Vagina (tissue), 2 donors: ENCODE measurements at regions not wholly inside any gene's neighbourhood (a gene's known extent, or its start where the extent isn't known, plus 50 kb on each side); places are given as distances from the start of the nearest gene placed in this dataset.

ENCODE experiments used
- CTCF ChIP-seq, 3 experiments: fragments of 450-650 bp in 2 of 3; fragments of 200-600 bp in 1 of 3; sonication (generic) in 1 of 3; IDR thresholded peaks; one replicate each; pipeline ENCODE4 v1.5.1; 2017 to 2019; ENCODE audit warnings: antibody characterized with exemption in 3 of 3, mild to moderate bottlenecking in 2 of 3, moderate library complexity in 2 of 3
- POLR2A ChIP-seq, 2 donors: fragments of 450-650 bp; IDR thresholded peaks; one replicate each; pipeline ENCODE4 v1.6.1; 2017; ENCODE audit warnings: antibody characterized with exemption in 2 of 2, mild to moderate bottlenecking in 2 of 2, moderate library complexity in 2 of 2

DNA sequence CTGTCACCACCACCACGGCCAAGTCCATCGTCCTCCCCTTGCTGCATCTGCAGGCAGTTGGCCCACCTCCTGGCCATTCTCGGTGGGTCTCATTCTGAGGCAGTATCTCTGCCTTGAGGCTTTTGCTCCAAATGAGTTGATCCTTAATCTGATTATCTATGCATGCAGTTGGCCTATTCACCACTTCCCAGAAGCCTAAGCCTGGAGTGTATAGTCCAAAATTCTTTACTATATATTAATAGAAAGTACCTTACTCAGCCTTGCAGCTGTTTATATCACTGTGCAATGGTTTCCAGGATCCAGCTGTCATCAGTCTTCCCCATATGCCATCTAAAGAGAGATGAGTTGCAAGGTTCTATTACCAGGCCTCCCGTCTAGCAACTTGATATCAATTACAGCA is 292.4 kb downstream of the SS18 start:
- TF ChIP-seq CTCF (IDR thresholded peaks at IDR 0.05): no peak
- no peak for TF ChIP-seq POLR2A (IDR thresholded peaks at IDR 0.05)
